Heart left ventricle (tissue), 16 donors: ENCODE measurements at regions not wholly inside any gene's neighbourhood (a gene's known extent, or its start where the extent isn't known, plus 50 kb on each side); places are given as distances from the start of the nearest gene placed in this dataset.

Experiments used
- ATAC-seq, 4 donors: fragments of 200-7000 bp; cut with Tn5 transposase; one replicate each; pipeline ENCODE4 v1.9.1; 2020 to 2022; ENCODE audit warnings: moderate library complexity in 4 of 4, mild to moderate bottlenecking in 3 of 4, moderate number of reproducible peaks in 1 of 4
- DNase-seq, 5 donors: peaks; one replicate each; pipeline ENCODE4 v3.0.0-alpha.2; 2020
- H3K27ac ChIP-seq, 12 donors: fragments of 200-600 bp; sonication (generic) in 4 of 12; one replicate each; pipeline versions ENCODE4 v1.5.0 to v1.8.0; 2016 to 2022; ENCODE audit warnings: mild to moderate bottlenecking in 2 of 12
- H3K27me3 ChIP-seq, 9 donors: fragments of 200-600 bp; sonication (generic) in 2 of 9; one replicate each; pipeline versions ENCODE4 v1.5.1 to v1.8.0; 2016 to 2022; ENCODE audit warnings: mild to moderate bottlenecking in 3 of 9
- H3K36me3 ChIP-seq, 9 donors: fragments of 200-600 bp; sonication (generic) in 2 of 9; one replicate each; pipeline versions ENCODE4 v1.5.0 to v1.8.0; 2018 to 2022; ENCODE audit warnings: mild to moderate bottlenecking in 2 of 9
- H3K4me1 ChIP-seq, 12 donors: fragments of 200-600 bp; sonication (generic) in 4 of 12; one replicate each; pipeline versions ENCODE4 v1.5.0 to v1.8.0; 2016 to 2022; ENCODE audit warnings: mild to moderate bottlenecking in 3 of 12
- H3K4me3 ChIP-seq, 12 donors: fragments of 200-600 bp; sonication (generic) in 4 of 12; one replicate each; pipeline versions ENCODE4 v1.5.0 to v1.8.0; 2017 to 2022; ENCODE audit warnings: mild to moderate bottlenecking in 9 of 12, moderate library complexity in 4 of 12
- H3K9me3 ChIP-seq, 12 donors: fragments of 200-600 bp; sonication (generic) in 4 of 12; one replicate each; pipeline versions ENCODE4 v1.5.0 to v1.8.0; 2016 to 2022; ENCODE audit warnings: mild to moderate bottlenecking in 1 of 12
- POLR2A ChIP-seq, 2 donors: fragments of 450-650 bp; IDR thresholded peaks; one replicate each; pipeline ENCODE4 v1.6.1; 2017; ENCODE audit warnings: antibody characterized with exemption in 2 of 2, mild to moderate bottlenecking in 2 of 2, moderate library complexity in 2 of 2
- WGBS, 4 donors: extraction: QIAGEN DNeasy Blood & Tissue Kit in 2 of 4; methylation state at CpG; one replicate each; pipeline versions ENCODE4 v1.1.5 to v1.1.7; 2013 to 2018; 5-methylcytosine and 5-hydroxymethylcytosine counted together
- intact Hi-C, 10 donors: fragments of 100-400 bp; cut with DNase I; formaldehyde crosslinking; loops; one replicate each; pipeline versions ENCODE4 v1.11.1 to v1.14.2; 2022
- TF ChIP-seq, protein P1 (sequence below), 12 donors: fragments of 200-600 bp; sonication (generic) in 4 of 12; IDR thresholded peaks; one replicate each; pipeline versions ENCODE4 v1.5.0 to v1.8.0; 2018 to 2022; ENCODE audit warnings: antibody characterized with exemption in 12 of 12, mild to moderate bottlenecking in 5 of 12
- donor health status: ischemic (EF 13 %, LVEDD 7.1; RV severe dilation, severe dysfunction).
- donor health status: healthy with polysubstance abuse.
- donor health status: DM: no; HTN: yes; CAD: no.
- donor health status: DM: no; HTN: no; CAD: no.
- donor health status: ischemic (EF 25% LVEDD 6.9; RV normal size, moderate dysfunction).
- donor health status: ischemic (EF 25% LVEDD 5.7; RV mildly dilated, moderate dysfunction).
- donor health status: healthy.
- donor health status: DM: yes; HTN: yes; CAD: no.
- donor health status: ischemic (EF 35%, LVEDD 5.7; RV mildly dilated, moderate dysfunction).
- donor health status: nonischemic (EF 11% LVEDD 7.7; RV severe dilation, severe dysfunction).
- donor health status: DM: yes; HTN: yes; CAD: no.
- donor health status: PGD.
- donor health status: ischemic (EF 29% LVEDD 5.4; RV normal size, mild dysfunction).
- donor health status: nonischemic (EF 23%, LVEDD 6.1; RV moderate dilation, normal function).

DNA sequence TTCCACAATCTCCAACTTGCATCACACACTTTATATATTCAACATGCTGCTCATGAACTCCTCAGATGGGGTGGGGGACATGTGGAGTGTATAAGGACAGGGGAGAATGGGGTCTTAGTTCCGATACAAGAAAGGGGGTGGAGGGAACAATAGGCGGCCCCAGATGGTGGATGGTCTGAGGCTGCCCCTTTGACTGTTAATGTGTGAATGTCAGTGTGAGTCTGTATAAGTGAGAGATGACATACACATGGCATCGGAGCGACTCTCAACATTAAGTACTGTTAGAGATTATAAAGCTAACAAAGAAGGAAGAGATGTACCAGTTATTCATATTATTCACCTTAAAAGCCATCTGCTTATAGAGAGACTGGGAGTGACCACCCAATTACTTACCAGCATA is 193.1 kb downstream of the AXIN2 start:
- TF ChIP-seq, protein P1, sequence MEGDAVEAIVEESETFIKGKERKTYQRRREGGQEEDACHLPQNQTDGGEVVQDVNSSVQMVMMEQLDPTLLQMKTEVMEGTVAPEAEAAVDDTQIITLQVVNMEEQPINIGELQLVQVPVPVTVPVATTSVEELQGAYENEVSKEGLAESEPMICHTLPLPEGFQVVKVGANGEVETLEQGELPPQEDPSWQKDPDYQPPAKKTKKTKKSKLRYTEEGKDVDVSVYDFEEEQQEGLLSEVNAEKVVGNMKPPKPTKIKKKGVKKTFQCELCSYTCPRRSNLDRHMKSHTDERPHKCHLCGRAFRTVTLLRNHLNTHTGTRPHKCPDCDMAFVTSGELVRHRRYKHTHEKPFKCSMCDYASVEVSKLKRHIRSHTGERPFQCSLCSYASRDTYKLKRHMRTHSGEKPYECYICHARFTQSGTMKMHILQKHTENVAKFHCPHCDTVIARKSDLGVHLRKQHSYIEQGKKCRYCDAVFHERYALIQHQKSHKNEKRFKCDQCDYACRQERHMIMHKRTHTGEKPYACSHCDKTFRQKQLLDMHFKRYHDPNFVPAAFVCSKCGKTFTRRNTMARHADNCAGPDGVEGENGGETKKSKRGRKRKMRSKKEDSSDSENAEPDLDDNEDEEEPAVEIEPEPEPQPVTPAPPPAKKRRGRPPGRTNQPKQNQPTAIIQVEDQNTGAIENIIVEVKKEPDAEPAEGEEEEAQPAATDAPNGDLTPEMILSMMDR (IDR thresholded peaks at IDR 0.05), result no peak
- no peak for TF ChIP-seq POLR2A (IDR thresholded peaks at IDR 0.05)
- intact Hi-C loops, result loop anchor here in 1 of 10 donors (10.0 kb wide), 1 partner anchor 56 kb away; no protein-coding TSS in a partner anchor
- H3K4me3 ChIP-seq, result no peak overlapping the region

DNA sequence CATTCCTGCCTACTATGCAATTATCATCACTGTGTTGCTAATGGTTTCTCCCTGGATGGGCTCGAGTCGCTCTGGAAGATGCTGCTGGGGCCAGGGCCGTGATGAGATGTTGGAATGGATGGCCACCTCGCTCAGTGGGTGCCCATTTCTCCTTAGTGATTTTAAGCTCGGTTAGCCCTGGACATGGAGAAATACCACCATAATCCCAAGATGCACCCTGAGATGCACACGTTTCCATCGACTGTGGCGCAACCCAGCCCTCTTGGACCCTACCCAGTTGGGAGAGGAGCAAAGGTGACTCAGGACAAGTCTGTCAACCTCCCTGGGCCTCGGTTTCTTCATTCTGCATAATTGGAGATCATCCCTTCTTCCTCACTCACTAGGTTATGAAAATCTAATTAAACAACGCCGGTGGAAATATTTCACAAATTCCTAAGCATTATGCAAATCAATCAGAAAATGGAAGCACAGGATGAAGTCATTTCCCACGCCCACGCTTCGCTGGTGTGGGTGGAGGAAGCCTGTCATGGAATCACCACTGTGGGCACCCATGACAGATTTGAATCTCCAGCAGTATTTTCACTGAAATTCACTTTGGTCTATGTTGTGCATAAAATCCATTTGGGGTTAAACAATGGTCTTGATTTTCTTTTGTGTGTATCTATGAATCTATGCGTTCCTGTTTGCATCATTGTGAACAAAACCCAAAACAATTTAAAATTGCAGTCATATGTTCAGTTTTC is 195.2 kb downstream of the AXIN2 start:
- Histone ChIP-seq H3K27ac (no peak overlapping the region), H3K4me1 (no peaks in the 10 kb centered on the region), H3K36me3 (no peaks in the 10 kb centered on the region), H3K27me3 (peaks cover 0 to 18% (median 0%) of the 10 kb centered on the region in 9 donors), H3K4me3 (no peak overlapping the region), H3K9me3 (no peaks in the 10 kb centered on the region)
- DNase-seq, result no peak
- 78 to 87% (median 85%) methylated on average over 15 of the region's 15 CpGs for WGBS, 4 donors
- no peak for ATAC-seq
- no peak for TF ChIP-seq POLR2A (IDR thresholded peaks at IDR 0.05)
- TF ChIP-seq, protein P1 (IDR thresholded peaks at IDR 0.05), result no peak
- intact Hi-C loops, result loop anchor here in 1 of 10 donors (10.0 kb wide), 1 partner anchor 59 kb away; no protein-coding TSS in a partner anchor

More for the DNA sequence above, 193.1 kb downstream of the AXIN2 start:
- ATAC-seq (no peak), DNase-seq (no peak)
- no peaks in the 10 kb centered on the region for H3K36me3 ChIP-seq
- H3K27me3 ChIP-seq, result peaks cover 0 to 19% (median 0%) of the 10 kb centered on the region in 9 donors
- no peak overlapping the region for H3K27ac ChIP-seq
- WGBS, 4 donors, result 82 to 94% (median 88%) methylated on average over 4 of the region's 4 CpGs
- no peaks in the 10 kb centered on the region for H3K9me3 ChIP-seq
- no peaks in the 10 kb centered on the region for H3K4me1 ChIP-seq

DNA sequence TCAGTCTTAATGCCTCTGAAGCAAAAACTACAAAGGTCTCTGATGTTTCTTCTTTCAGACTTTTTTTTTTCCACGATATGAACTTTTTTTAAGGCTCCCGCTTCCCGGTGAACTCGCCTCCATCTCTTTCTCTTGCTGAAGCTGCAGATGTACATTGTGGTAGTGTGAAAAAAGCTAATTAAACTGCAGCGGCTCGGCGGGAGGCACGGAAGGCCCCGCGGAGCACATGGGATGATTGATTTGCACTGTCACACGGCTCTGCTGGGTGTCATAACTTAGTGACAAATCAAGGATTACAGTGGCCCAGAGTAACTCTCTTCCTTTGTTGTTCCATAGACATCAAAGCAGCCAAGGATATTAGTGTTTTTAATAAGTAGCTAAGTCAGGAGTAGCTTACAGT is 196.3 kb downstream of the AXIN2 start:
- Histone ChIP-seq H3K36me3 (no peaks in the 10 kb centered on the region), H3K27me3 (peaks cover 0 to 7% (median 0%) of the 10 kb centered on the region in 9 donors), H3K27ac (no peak overlapping the region), H3K4me3 (no peak overlapping the region), H3K4me1 (no peaks in the 10 kb centered on the region), H3K9me3 (no peaks in the 10 kb centered on the region)
- intact Hi-C loops, result loop anchor here in 1 of 10 donors (10.0 kb wide), 1 partner anchor 60 kb away; no protein-coding TSS in a partner anchor
- ATAC-seq, result no peak
- 49 to 56% (median 51%) methylated on average over 11 of the region's 11 CpGs for WGBS, 4 donors
- no peak for DNase-seq
- no peak for TF ChIP-seq POLR2A (IDR thresholded peaks at IDR 0.05)
- TF ChIP-seq, protein P1 (IDR thresholded peaks at IDR 0.05), result no peak

DNA sequence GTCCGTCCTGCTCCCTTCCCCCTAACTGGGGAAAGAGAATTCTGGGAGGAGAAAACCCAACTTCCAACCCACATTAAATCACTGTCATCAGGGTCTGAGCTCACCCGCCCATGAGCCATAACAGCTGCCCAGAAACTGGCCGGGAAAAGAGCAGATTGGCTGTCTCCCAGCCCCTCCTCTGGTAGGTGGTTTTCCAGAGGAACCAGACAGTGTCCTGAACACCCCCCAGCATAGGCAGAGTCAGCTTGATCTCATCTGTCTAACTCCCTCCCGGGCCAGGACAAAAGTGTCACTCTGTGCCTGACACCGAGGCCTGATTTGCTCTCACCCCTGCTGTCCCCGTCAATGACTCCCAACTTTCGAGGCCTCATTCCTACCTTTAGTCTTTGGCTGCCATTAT is 197.0 kb downstream of the AXIN2 start:
- Histone ChIP-seq H3K4me3 (no peak overlapping the region), H3K27ac (no peak overlapping the region), H3K27me3 (peaks cover 0 to 7% (median 0%) of the 10 kb centered on the region in 9 donors), H3K4me1 (no peaks in the 10 kb centered on the region), H3K36me3 (no peaks in the 10 kb centered on the region), H3K9me3 (no peaks in the 10 kb centered on the region)
- WGBS, 4 donors, result 45 to 62% (median 53%) methylated on average over 6 to 7 of the region's 7 CpGs
- TF ChIP-seq POLR2A (IDR thresholded peaks at IDR 0.05), result no peak
- TF ChIP-seq, protein P1 (IDR thresholded peaks at IDR 0.05), result no peak
- ATAC-seq (no peak), DNase-seq (no peak)
- intact Hi-C loops, result loop anchor here in 1 of 10 donors (10.0 kb wide), 1 partner anchor 60 kb away; no protein-coding TSS in a partner anchor
